Smooth muscle cell (in vitro differentiated cells): ENCODE measurements at regions not wholly inside any gene's neighbourhood (a gene's known extent, or its start where the extent isn't known, plus 50 kb on each side); places are given as distances from the start of the nearest gene placed in this dataset.

Source experiments
- DNase-seq: peaks from one replicate; lab custom pipeline; 2025; ENCODE audit not compliant: unreplicated experiment; lab: John Stamatoyannopoulos, UW
- H2AFZ ChIP-seq: fragments of 200-600 bp; sonication (generic); 2 replicates; pipeline ENCODE4 v1.6.0; 2016; ENCODE audit warnings: antibody characterized with exemption, low read depth, mild to moderate bottlenecking
- H3F3A ChIP-seq: fragments of 200-600 bp; sonication (generic); 2 replicates; pipeline ENCODE4 v1.6.0; 2017; ENCODE audit warnings: antibody characterized with exemption, low read depth
- H3K27ac ChIP-seq: fragments of 200-600 bp; sonication (generic); 2 replicates; pipeline ENCODE4 v1.5.1; 2016; ENCODE audit warnings: low read depth, mild to moderate bottlenecking
- H3K27me3 ChIP-seq: fragments of 200-600 bp; sonication (generic); 2 replicates; pipeline ENCODE4 v1.6.1; 2016; ENCODE audit warnings: low read depth, mild to moderate bottlenecking
- H3K36me3 ChIP-seq: fragments of 200-600 bp; sonication (generic); 2 replicates; pipeline ENCODE4 v1.5.1; 2016; ENCODE audit warnings: low read depth
- H3K4me1 ChIP-seq: fragments of 200-600 bp; sonication (generic); 2 replicates; pipeline ENCODE4 v1.5.1; 2016; ENCODE audit warnings: low read depth
- H3K4me2 ChIP-seq: fragments of 200-600 bp; sonication (generic); 2 replicates; pipeline ENCODE4 v1.6.0; 2016; ENCODE audit warnings: mild to moderate bottlenecking
- H3K4me3 ChIP-seq: fragments of 200-600 bp; sonication (generic); 2 replicates; pipeline ENCODE4 v1.5.1; 2016; ENCODE audit warnings: mild to moderate bottlenecking
- H3K79me2 ChIP-seq: fragments of 200-600 bp; sonication (generic); 2 replicates; pipeline ENCODE4 v1.6.0; 2016; ENCODE audit warnings: low read depth, mild to moderate bottlenecking
- H3K9ac ChIP-seq: fragments of 200-600 bp; sonication (generic); 2 replicates; pipeline ENCODE4 v1.6.0; 2016; ENCODE audit warnings: low read depth
- H3K9me3 ChIP-seq: fragments of 200-600 bp; sonication (generic); replicated peaks from 2 replicates; pipeline ENCODE4 v1.5.1; 2016; ENCODE audit warnings: low read depth
- H4K20me1 ChIP-seq: fragments of 200-600 bp; sonication (generic); 2 replicates; pipeline ENCODE4 v1.6.0; 2016; ENCODE audit warnings: low read depth
- CTCF ChIP-seq: fragments of 200-600 bp; sonication (generic); IDR thresholded peaks from 2 replicates; pipeline ENCODE4 v1.5.1; 2017; ENCODE audit warnings: borderline replicate concordance, mild to moderate bottlenecking, antibody characterized with exemption; ENCODE audit not compliant: insufficient read depth, poor library complexity, severe bottlenecking
- WGBS: methylation state at CpG from one replicate; pipeline ENCODE4 v1.1.7; 2016; ENCODE audit warnings: low lambda C conversion rate; 5-methylcytosine and 5-hydroxymethylcytosine counted together

- Histone ChIP-seq H3K4me3 (no peak overlapping the region), H2AFZ (no peak overlapping the region), H3K27ac (no peak overlapping the region), H3F3A (no peaks in the 10 kb centered on the region), H3K9ac (no peak overlapping the region), H3K27me3 (no peaks in the 10 kb centered on the region), H4K20me1 (no peaks in the 10 kb centered on the region), H3K36me3 (no peaks in the 10 kb centered on the region), H3K9me3 (no peaks in the 10 kb centered on the region), H3K79me2 (no peaks in the 10 kb centered on the region), H3K4me1 (no peaks in the 10 kb centered on the region), H3K4me2 (no peak overlapping the region)
- 96% methylated on average over 3 of the region's 3 CpGs for WGBS
- DNase-seq = no peak
- TF ChIP-seq CTCF = no peak
Measured at GRCh38 chr3:43866529-43867353, 176.0 kb downstream of the ABHD5 start.

DNA sequence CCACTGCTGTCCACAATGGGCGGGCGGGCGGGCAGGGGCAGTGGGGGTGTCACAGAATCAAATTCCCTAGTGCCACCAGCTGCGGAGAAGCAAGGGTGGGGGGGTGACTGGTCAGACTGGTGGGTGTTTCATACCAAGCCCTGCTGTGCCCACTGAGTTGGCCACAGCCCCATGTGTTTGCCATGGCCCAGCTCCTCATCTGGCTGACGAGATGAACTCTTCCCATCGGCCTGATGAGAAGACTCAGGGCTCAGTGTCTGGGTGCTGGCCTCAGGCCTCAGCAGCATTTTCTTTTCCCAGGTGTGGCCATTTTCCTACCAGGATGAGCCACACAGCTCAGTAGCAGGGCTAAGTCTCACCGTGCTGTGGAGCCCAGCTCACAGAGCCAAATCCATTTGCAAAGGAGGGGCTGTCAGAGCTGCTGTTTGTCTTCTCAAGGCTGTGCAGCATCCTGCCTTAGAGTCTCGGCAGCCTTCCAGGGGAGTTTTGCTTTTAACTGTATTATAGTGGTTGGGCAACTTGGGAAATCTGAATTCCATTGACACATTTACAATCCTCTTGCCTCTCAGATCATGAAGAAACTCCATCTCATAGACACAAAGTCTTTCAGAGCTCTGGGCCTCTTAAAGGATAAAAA, 176.8 kb downstream of the ABHD5 start:
- Histone ChIP-seq H3F3A (no peaks in the 10 kb centered on the region), H3K79me2 (no peaks in the 10 kb centered on the region), H3K9ac (no peak overlapping the region), H3K27me3 (no peaks in the 10 kb centered on the region), H3K4me3 (no peak overlapping the region), H3K4me1 (no peaks in the 10 kb centered on the region), H3K9me3 (no peaks in the 10 kb centered on the region), H4K20me1 (no peaks in the 10 kb centered on the region), H2AFZ (no peak overlapping the region), H3K27ac (no peak overlapping the region), H3K36me3 (no peaks in the 10 kb centered on the region), H3K4me2 (no peak overlapping the region)
- WGBS = 88% methylated on average over 8 of the region's 8 CpGs
- no peak for TF ChIP-seq CTCF
- no peak for DNase-seq

- no peaks in the 10 kb centered on the region for H3K27me3 ChIP-seq
- H3K4me2 ChIP-seq = peak overlapping the region; percentile 50
- 86% methylated on average over 3 of the region's 3 CpGs for WGBS
- no peak for DNase-seq
- H3K4me3 ChIP-seq = no peak overlapping the region
- H3K79me2 ChIP-seq = no peaks in the 10 kb centered on the region
- no peaks in the 10 kb centered on the region for H3K4me1 ChIP-seq
- H3K9me3 ChIP-seq = no peaks in the 10 kb centered on the region
- TF ChIP-seq CTCF = no peak
- no peaks in the 10 kb centered on the region for H3F3A ChIP-seq
- no peak overlapping the region for H3K9ac ChIP-seq
- H4K20me1 ChIP-seq = no peaks in the 10 kb centered on the region
- no peak overlapping the region for H2AFZ ChIP-seq
- no peak overlapping the region for H3K27ac ChIP-seq
- H3K36me3 ChIP-seq = no peaks in the 10 kb centered on the region
Measured at GRCh38 chr3:43869491-43869890, 178.8 kb downstream of the ABHD5 start.

DNA sequence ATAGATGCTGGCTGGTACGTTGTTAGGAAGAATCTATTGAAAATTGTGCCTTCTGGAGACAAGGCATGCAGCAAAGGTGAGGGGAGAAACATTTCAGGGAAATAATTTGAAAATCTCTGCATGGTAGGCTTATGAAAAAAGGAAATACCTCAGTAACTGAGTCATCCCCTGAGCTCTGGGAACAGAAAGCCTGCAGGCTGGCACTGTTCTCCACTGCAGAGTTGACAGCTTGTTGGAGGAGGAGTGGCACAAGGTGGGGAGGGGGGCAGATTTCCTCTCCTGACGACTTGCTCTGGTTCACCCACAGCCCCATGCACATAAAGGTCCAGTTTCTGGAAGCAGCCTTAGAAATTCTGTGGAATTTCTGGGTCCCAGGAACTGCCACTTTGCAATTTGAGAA, 179.4 kb downstream of the ABHD5 start:
- Histone ChIP-seq H3K27ac (no peak overlapping the region), H3K4me2 (peak overlapping the region; percentile 50), H3K79me2 (no peaks in the 10 kb centered on the region), H3K36me3 (no peaks in the 10 kb centered on the region), H2AFZ (no peak overlapping the region), H3K4me3 (no peak overlapping the region), H3K9ac (no peak overlapping the region), H3K4me1 (no peaks in the 10 kb centered on the region), H3F3A (no peaks in the 10 kb centered on the region), H3K27me3 (no peaks in the 10 kb centered on the region), H3K9me3 (no peaks in the 10 kb centered on the region), H4K20me1 (no peaks in the 10 kb centered on the region)
- WGBS = 26% methylated on average over 2 of the region's 2 CpGs
- no peak for DNase-seq
- TF ChIP-seq CTCF = no peak
